ENCODE measurements at regions not wholly inside any gene's neighbourhood (a gene's known extent, or its start where the extent isn't known, plus 50 kb on each side); places are given as distances from the start of the nearest gene placed in this dataset.
"Not testable (repeated sequence)": the region's sequence is repeated elsewhere in the genome, so short reads cannot be mapped to it uniquely, and the experiment has no call there.

DNA sequence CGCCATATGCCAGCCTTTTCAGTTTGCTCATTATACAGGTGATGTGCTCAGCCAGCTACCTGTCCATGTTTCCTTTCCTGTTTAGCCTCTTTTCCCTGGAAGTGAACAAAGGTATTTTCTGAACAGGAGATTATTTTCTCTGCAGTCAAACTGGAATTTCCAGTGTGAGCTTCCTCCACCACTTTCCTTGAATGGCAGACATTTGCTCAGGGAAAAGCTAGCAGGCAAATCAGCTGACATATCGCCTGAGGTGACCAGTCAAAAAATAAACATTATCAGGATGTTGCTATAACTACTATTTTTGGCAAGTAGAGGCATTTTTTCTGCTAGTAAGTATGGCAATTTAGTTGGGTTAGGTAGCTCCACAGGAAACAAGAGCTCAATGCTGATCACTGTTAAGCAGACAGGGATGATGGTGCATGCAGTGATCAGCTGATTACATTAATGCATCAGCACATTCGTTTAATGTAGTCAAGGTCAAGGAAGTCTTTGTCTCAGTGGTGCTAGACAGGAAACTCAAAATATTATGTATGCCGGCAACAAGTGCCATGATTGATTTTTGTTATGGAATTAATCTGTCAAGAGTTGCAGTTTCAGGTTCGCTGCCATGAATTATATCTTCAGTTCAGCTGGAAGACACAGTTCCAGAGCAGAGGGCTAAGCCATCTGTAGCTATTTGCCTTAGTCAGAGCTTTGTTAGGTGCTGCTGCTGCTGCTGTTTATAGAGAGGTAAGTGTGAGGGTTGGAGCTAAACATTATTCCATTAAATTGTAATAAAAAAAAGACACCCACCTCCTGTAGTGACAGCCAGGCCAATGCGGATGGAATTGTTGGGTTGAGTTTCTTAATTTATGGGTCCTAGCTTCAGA, 179.7 kb upstream of the ST6GALNAC5 start:
- DNase-seq (ENCODE audit: low spot score): peak; percentile 43

DNA sequence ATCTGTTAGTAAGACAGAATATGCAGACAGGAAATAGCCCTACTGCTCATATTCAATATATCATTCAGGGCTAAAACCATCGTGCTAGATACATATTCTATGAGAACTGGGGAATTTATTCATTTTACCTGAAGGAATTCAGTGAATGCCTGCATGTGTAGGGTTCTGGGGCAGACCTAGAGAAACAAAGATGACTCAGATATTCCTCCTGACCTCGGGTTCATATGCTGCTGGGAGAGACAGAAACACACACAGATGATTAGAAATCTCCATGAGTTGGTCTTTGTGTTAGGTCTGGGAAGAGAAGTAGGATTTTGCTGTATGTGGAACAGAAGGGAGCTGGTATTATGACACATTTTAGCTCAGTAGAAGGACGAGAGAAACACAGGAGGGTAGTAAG, 176.5 kb upstream of the ST6GALNAC5 start:
- no peak for DNase-seq (ENCODE audit: low spot score)

DNA sequence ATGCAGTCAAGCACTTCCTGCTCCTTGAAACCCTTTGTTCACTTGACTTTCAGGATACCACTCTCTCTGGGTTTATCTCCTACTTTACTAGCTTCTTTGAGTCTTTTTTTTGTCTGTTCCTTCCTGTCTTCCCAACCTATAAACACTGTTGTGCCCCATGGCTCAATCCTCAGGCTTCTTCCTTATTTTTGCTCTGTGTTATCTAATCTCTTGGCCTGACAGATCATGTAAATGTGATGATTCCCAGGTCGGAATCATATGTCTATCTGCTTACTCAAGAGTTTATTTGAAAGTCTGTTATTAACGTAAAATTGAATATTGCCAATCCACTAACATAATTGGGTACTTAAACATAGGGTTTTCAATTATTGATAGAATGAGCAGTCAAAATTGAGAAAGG, 171.7 kb upstream of the ST6GALNAC5 start:
- DNase-seq (ENCODE audit: low spot score): no peak

DNA sequence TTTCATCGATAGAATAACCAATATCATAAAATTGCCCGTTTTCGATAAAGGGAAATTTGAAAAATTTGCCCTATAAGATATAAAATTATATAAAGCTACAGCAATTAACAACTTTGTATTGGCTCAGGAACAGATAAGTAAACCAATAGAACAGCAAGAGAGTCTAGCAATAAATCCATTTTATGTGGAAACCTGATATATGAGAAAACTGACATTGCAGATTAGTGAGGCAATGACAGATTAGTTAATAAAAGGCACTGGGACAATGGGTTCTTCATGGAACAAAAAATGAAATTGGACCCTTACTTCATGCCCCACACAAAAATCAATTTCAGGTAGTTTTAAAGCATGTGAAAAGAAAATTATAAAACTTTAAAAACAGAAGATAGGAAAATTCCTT, 169.9 kb upstream of the ST6GALNAC5 start:
- no peak for DNase-seq (ENCODE audit: low spot score)

DNA sequence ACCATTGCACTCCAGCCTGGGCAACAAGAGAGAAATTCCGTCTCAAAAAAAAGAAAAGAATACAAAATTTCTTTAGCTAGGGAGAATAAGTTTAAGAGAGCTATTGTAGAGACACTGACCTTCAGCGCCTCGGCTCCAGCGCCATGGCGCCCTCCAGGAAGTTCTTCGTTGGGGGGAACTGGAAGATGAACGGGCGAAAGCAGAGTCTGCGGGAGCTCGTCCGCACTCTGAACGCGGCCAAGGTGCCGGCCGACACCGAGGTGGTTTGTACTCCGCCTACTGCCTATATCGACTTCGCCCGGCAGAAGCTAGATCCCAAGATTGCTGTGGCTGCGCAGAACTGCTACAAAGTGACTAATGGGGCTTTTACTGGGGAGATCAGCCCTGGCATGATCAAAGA, 167.6 kb upstream of the ST6GALNAC5 start:
- not testable (repeated sequence) for DNase-seq (ENCODE audit: low spot score)

DNA sequence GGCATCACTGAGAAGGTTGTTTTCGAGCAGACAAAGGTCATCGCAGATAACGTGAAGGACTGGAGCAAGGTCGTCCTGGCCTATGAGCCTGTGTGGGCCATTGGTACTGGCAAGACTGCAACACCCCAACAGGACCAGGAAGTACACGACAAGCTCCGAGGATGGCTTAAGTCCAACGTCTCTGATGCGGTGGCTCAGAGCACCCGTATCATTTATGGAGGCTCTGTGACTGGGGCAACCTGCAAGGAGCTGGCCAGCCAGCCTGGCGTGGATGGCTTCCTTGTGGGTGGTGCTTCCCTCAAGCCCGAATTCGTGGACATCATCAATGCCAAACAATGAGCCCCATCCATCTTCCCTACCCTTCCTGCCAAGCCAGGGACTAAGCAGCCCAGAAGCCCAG, 167.1 kb upstream of the ST6GALNAC5 start:
- DNase-seq (ENCODE audit: low spot score): not testable (repeated sequence)

DNA sequence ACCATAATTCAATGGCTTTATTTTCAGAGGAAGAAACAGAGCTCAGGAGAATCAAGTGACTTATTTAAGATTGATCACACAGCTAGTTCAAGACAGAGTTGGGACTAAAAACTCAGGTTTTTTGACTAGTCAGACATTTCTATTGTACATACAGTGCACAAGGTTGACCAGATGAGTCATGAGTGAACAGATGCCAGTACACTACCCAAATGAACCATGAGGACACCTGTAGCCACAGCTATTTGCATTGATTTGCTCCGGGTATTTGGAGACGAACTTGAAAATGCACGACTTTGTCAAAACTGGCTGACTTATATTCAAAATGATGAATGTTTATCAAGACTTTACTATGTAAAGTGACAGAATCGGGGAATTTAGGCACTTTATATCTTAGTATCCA, 161.7 kb upstream of the ST6GALNAC5 start:
- no peak for DNase-seq (ENCODE audit: low spot score)

DNA sequence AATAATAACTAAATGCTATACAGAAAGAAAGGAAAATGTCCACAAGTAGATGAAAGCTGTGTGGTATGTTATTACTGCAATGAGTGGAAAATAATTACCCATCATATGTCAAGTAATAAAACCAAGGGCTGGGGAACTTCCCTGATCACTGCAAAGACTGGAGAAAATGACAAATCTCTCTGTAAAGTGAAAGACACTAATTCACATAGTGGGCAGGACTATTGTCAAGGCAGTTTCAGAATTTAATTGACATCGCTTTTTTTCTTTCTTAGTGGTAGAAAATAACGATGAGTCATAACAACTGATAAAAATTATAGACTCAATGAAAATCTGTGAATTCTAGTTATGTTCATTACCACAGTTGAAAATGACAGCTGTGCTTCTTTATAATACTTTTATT, 153.7 kb upstream of the ST6GALNAC5 start:
- DNase-seq (ENCODE audit: low spot score): no peak

DNA sequence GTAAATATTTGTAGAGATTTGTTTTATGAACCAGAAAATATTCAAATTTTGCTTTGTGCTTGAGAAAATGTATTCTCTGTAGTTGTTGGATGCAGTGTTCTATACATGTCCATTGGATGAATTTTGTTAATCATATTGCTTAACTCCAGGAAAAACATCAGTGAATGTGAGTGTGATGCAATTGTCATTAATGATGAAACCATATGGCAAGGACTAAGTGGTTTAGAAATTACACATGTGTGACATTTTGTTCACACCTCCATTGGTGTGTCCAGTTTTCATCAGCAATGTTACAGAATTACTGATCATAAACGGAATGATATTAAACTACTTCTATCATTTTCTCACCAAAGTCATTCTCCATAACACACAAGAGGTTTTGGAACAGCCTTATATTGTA, 151.8 kb upstream of the ST6GALNAC5 start:
- DNase-seq (ENCODE audit: low spot score): no peak

DNA sequence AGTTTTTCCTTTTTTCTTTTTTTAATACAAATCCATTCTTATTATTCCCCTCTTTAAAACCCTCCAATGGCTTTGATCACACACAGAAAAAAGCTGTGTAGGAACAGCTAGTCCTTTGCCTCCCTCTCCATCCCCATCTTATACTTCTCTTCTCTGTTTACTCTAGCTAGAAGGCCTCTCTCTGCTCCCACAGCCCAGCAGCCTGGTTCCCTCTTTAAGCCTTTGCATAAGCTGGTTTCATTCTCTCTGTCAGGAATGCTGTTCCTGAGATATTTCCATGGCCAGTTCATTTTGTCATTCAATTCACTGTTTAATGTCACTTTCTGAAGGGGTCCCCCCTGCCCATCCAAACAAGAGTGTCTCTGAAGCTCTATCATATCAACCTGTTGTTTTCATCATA, 143.3 kb upstream of the ST6GALNAC5 start:
- no peak for DNase-seq (ENCODE audit: low spot score)

DNA sequence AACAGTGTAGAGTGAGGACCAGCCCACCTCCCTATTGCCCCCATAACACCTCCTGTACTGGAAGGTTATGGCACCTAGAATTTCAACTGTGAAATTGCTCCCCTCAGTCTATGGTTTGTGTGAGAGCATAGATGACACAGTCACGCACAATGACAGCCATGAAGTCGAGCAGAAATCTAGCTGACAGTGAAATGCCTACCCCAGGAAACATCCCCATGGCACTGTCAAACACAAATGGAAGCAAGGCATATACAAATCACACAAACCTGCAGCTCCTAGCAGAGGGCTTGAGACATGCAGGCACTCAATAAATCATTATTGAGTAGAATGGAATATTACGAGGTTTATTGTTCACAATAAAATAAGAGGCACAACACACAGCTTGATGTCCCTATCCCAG, 142.5 kb upstream of the ST6GALNAC5 start:
- DNase-seq (ENCODE audit: low spot score): no peak

DNA sequence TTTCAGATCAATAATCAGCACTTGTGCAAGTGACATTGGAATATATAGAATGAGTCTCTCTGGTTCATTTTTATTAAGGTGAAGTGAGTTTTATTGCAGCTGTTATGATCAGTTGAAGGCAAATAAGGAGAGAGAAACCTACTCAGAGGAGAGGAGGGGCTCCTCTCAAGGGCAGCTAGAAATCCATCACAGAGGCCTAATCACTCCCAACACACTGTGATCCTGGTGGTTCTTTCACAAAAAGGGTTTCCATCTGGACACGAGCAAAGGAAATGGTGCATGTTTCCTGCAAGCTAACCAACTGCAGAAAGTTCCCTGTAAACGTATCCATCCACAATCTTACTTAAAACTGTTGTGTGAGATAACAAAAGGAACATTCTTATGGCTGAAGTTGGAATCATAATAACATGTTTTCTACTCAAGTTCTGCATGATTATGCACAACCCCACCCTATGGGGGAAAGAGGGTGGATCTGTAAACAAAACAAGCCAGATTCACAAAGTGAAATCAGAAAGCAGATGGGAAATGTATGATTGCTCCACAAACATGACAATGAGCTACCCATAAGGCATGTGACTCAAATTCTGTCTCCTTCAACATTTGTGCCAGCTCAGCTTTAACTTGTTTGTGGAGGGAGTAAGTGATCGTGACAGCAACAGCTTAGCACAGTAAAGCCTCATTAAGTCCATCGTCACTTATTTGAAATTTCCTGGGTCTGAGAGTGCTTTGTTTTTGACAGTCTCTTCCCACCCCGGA, 141.2 kb upstream of the ST6GALNAC5 start:
- DNase-seq (ENCODE audit: low spot score): no peak

DNA sequence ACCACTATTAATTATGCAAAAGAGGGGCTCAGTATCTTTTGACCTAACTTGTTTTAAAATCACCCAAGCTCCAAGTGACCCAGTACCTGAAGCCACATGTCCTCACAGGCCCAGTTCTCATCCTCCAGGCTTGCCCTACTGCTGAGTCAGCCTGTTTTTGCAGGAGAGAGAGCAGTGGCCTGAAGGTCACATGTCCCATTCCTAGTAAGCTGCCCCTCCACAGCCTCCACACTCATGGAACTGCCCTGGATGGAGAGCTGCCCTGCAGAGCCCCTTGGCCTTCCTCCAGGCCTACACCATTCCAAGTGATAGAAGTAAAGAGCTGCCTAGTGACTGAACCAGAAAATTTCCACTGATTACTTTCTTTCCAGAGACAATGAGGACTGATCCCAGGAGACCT, 139.8 kb upstream of the ST6GALNAC5 start:
- DNase-seq (ENCODE audit: low spot score): no peak

DNA sequence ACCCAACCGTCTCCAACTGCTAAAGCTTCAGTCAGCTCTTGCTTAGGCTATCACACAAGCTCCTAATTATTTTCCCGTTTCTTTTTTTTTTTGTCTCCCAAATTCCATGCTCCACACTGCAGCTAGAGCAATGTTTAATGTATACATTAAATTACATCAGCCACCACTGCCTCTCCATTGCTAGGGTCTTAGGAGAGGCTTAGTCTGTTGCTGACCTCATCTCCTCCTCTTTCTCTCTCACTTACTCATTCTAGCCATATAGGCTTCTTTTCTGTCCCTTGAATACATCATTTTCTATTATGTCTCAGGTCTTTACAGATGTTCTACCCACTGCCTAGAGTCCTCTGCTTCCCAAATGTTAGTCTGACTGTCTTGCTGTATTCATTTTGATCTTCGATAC, 138.1 kb upstream of the ST6GALNAC5 start:
- DNase-seq (ENCODE audit: low spot score): no peak

DNA sequence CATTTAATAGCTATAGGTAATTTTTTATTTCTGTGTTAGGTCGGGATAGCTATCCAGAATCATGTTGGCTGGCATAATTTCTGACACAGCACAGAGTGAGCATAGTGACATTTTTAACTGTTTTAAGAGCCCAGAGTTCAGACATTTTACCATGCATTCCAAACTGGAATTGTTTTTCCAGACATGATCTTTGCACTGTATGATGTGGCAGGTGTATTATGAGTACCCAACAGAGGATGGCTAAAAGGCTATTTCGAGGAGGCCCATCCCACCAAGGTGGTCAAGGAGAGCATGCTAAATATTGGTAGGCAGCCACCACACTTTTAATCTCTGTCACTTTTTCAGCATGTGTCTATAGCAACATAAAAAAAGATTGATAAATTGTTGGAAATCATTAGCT, 137.3 kb upstream of the ST6GALNAC5 start:
- no peak for DNase-seq (ENCODE audit: low spot score)

DNA sequence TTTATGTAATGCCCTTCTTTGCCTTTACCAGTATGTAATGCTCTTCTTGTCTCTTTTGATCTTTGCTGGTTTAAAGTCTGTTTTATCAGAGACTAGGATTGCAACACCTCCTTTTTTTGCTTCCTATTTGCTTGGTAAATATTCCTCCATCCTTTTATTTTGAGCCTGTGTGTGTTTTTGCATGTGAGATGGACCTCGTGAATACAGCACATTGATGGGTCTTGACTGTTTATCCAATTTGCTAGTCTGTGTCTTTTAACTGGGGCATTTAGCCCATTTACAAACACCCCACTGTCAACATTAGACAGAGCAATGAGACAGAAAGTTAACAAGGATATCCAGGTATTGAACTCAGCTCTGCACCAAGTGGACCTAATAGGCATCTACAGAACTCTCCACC, 128.9 kb upstream of the ST6GALNAC5 start:
- not testable (repeated sequence) for DNase-seq (ENCODE audit: low spot score)

DNA sequence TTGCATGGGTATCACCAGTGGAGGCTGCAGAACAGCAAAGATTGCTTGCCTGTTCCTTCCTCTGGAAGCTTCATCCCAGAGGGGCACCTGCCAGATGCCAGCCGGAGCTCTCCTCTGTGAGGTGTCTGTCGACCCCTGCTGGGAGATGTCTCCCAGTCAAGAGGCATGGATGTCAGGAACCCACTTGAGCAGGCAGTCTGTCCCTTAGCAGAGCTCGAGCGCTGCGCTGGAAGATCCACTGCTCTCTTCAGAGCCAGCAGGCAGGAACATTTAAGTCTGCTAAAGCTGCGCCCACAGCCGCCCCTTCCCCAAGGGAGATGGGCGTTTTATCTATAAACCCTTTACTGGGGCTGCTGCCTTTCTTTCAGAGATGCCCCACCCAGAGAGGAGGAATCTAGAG, 126.3 kb upstream of the ST6GALNAC5 start:
- DNase-seq (ENCODE audit: low spot score): peak; percentile 20

DNA sequence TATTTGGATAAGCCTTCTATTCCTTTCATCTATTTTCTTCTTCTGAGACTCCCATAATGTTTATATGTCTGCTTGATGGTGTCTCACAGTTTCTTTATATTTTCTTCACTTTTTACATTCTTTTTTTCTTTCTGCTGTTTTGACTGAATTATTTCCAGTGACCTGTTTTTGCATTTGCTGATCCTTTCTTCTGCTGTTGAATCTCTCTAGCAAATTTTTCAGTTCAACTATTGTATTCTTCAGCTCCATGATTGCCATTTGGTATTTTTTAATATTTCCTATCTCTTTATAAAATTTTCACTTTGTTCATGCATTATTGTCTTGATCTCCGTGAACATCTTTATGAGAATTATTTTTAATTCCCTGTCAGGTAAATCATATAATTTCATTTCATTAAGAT, 122.3 kb upstream of the ST6GALNAC5 start:
- DNase-seq (ENCODE audit: low spot score): no peak

DNA sequence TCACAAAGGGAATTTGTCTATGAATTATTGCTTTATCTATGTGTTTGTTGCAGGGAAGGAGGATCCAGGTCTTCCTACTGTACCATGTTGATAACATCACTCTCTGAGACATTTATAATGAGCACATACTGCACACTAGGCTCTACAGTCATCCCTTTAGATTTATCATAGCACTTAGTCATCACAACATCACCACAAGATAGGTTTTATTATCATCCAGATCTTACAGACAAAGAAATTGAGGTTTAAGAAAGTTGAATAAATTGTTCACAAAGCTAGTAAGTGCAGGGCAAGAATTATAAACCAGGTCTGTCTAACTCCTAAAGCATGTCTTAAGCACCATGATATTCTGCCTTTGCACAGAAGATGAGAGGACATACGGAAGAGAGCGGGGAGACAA, 121.1 kb upstream of the ST6GALNAC5 start:
- no peak for DNase-seq (ENCODE audit: low spot score)

DNA sequence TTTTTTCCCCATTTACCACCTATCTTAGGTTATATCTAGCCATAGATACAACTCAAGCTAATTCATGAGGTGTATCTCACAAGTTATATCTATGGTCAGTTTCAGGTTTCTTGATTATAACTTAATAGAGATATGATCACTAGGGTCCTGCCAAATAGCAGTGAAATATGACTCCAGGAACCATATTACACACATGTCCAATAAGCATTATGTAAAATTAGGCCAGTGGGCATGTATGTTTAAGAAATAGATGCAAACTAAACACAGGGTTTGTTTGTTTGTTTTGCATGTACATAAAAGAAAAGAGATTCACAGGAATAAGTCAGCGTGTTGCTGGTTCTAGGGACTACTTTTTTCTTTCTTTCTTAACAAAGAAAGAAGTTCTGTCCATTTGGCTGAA, 112.5 kb upstream of the ST6GALNAC5 start:
- DNase-seq (ENCODE audit: low spot score): no peak

DNA sequence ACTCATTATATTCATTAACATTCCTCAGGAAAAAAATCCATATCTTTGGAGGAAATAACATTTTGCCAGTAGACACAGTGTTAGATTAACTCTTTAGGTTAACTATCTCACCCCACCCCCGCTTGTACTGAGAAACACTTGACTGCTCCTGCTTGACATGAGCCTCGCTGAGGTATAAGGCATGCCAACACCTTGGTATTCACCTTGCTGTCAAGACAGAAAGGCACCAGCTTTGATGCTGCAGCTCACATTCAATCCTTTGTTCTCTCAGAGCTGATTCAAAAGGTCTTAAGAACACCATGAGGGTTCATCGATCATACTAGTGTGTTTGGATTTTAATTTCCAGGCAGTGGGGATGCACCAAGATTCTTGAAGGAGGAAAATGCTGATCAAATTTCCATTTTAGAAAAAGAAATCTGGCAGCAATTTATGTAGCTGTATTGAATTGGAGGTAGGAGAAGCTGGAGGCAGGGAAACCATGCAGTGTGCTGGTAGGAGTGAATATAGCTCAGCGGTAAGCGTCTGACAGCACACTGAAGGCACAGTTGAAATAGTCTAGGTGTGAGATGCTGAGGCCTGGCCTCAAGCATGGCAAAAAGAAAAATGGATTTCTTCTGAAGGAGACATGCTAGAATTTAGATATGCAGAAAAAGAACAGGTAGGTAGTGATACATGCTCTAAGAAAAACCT, 108.0 kb upstream of the ST6GALNAC5 start:
- DNase-seq (ENCODE audit: low spot score): no peak

DNA sequence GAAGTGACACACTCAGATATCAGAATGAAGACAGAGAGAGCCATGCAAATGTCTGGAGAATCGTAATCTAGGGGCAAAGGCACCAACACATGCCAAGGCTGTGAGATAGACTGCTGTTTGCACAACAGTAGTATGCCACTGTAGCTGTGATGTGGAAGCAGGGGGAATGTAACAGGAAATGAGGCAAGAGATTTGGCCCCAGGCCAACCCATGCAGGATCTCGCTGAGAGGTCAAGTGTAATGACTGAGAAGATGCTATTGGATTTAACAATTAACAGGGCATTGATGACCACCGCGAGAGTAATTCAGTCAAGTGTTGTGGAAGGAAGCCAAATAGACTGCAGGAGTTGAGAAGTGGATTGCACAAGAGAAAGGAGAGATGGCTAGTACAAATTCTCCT, 107.3 kb upstream of the ST6GALNAC5 start:
- DNase-seq (ENCODE audit: low spot score): peak; percentile 22

DNA sequence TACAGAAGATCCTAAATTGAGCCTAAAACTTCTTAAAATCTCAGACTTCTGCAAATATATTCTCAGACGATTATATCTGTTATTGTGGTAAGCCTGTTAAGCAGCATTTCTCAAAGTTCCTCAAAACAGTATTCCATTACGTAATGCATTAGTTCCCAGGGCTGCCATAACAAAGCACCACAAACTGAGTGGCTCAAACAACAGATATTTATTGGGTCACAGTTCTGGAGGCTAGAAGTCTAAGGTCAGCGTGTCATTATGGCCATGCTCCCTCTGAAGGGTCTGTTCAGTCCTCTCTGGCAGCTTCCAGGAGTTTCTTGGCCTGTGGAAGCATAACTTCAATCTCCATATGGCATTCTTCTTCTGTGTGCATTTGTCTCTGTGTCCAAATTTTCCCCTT, 103.5 kb upstream of the ST6GALNAC5 start:
- DNase-seq (ENCODE audit: low spot score): no peak

All from HT-29 (cell line).